GM23338 (cell line): ENCODE measurements at regions not wholly inside any gene's neighbourhood (a gene's known extent, or its start where the extent isn't known, plus 50 kb on each side); places are given as distances from the start of the nearest gene placed in this dataset.

Experiments
- ATAC-seq: fragments of 200-7000 bp; cut with Tn5 transposase; 3 replicates; pipeline ENCODE4 v1.9.1; 2020
- DNase-seq: peaks from one replicate; pipeline ENCODE4 v3.0.0-alpha.2; 2015; ENCODE audit warnings: low spot score
- H2AFZ ChIP-seq: fragments of 200-600 bp; sonication (generic); 2 replicates; pipeline ENCODE4 v1.8.0; 2016; ENCODE audit warnings: antibody characterized with exemption, mild to moderate bottlenecking, moderate library complexity
- H3F3A ChIP-seq: fragments of 200-600 bp; sonication (generic); replicated peaks from 2 replicates; pipeline ENCODE4 v1.8.0; 2017; ENCODE audit warnings: antibody characterized with exemption, mixed run types, low read depth
- H3K27ac ChIP-seq: fragments of 200-600 bp; sonication (generic); 2 replicates; pipeline ENCODE4 v1.6.1; 2016; ENCODE audit warnings: low read depth
- H3K27me3 ChIP-seq: fragments of 200-600 bp; sonication (generic); 2 replicates; pipeline ENCODE4 v1.8.0; 2016; ENCODE audit warnings: mild to moderate bottlenecking, mixed run types, moderate library complexity; ENCODE audit not compliant: insufficient read depth
- H3K36me3 ChIP-seq: fragments of 200-600 bp; sonication (generic); 2 replicates; pipeline ENCODE4 v1.8.0; 2016; ENCODE audit warnings: mild to moderate bottlenecking; ENCODE audit not compliant: insufficient read depth
- H3K4me1 ChIP-seq: fragments of 200-600 bp; sonication (generic); 2 replicates; pipeline ENCODE4 v1.8.0; 2016; ENCODE audit warnings: mild to moderate bottlenecking, moderate library complexity; ENCODE audit not compliant: insufficient read depth
- H3K4me2 ChIP-seq: fragments of 200-600 bp; sonication (generic); 2 replicates; pipeline ENCODE4 v1.7.1; 2017; ENCODE audit warnings: mixed run types
- H3K4me3 ChIP-seq: fragments of 200-600 bp; sonication (generic); 2 replicates; pipeline ENCODE4 v1.6.1; 2016; ENCODE audit warnings: mixed run types
- H3K79me2 ChIP-seq: fragments of 200-600 bp; sonication (generic); replicated peaks from 2 replicates; pipeline ENCODE4 v1.8.0; 2017; ENCODE audit warnings: mild to moderate bottlenecking; ENCODE audit not compliant: insufficient read depth
- H3K9me2 ChIP-seq: fragments of 200-600 bp; sonication (generic); 2 replicates; pipeline ENCODE4 v1.8.0; 2017; ENCODE audit not compliant: insufficient read depth
- H4K20me1 ChIP-seq: fragments of 200-600 bp; sonication (generic); replicated peaks from 2 replicates; pipeline ENCODE4 v1.8.0; 2017; ENCODE audit warnings: mild to moderate bottlenecking; ENCODE audit not compliant: insufficient read depth
- H3K27ac Mint-ChIP-seq: 2 replicates; pipeline ENCODE4 v1.8.0; 2020; ENCODE audit warnings: inconsistent platforms, mild to moderate bottlenecking, moderate library complexity, mixed read lengths
- H3K27me3 Mint-ChIP-seq: 3 replicates; pipeline ENCODE4 v1.8.0; 2022; ENCODE audit warnings: low read depth, mild to moderate bottlenecking, moderate library complexity, mixed read lengths, inconsistent platforms; ENCODE audit not compliant: insufficient read depth, poor library complexity
- H3K36me3 Mint-ChIP-seq: 3 replicates; pipeline ENCODE4 v1.8.0; 2021; ENCODE audit warnings: low read depth, mild to moderate bottlenecking, inconsistent platforms, moderate library complexity, mixed read lengths
- H3K4me1 Mint-ChIP-seq: 3 replicates; pipeline ENCODE4 v1.8.0; 2020; ENCODE audit warnings: mild to moderate bottlenecking, inconsistent platforms, mixed read lengths
- H3K4me3 Mint-ChIP-seq: 3 replicates; pipeline ENCODE4 v1.8.0; 2021; ENCODE audit warnings: moderate library complexity, mild to moderate bottlenecking, inconsistent platforms, mixed read lengths
- H3K9me3 Mint-ChIP-seq: 3 replicates; pipeline ENCODE4 v1.8.0; 2020; ENCODE audit warnings: moderate library complexity, mild to moderate bottlenecking, inconsistent platforms, mixed read lengths
- EZH2 ChIP-seq: fragments of 200-600 bp; sonication (generic); IDR thresholded peaks from one replicate; pipeline ENCODE4 v1.8.0; 2017; ENCODE audit warnings: antibody characterized with exemption, mild to moderate bottlenecking, low read depth; ENCODE audit not compliant: unreplicated experiment
- POLR2AphosphoS5 ChIP-seq: IDR thresholded peaks from 2 replicates; pipeline ENCODE4 v1.6.1; 2016; ENCODE audit warnings: antibody characterized with exemption, low read depth
- TF ChIP-seq, protein P1 (sequence below): fragments of 250-450 bp; sonication (Bioruptor Pico); IDR thresholded peaks from 2 replicates; pipeline ENCODE4 v1.5.0; 2020; ENCODE audit warnings: mild to moderate bottlenecking, moderate library complexity
- TF ChIP-seq, protein P2 (sequence below): IDR thresholded peaks from one replicate; pipeline ENCODE4 v1.6.1; 2018; ENCODE audit warnings: antibody characterized with exemption; ENCODE audit not compliant: unreplicated experiment
- TF ChIP-seq, protein P3 (sequence below): IDR thresholded peaks from 2 replicates; pipeline ENCODE4 v1.6.1; 2016; ENCODE audit warnings: antibody characterized with exemption

DNA sequence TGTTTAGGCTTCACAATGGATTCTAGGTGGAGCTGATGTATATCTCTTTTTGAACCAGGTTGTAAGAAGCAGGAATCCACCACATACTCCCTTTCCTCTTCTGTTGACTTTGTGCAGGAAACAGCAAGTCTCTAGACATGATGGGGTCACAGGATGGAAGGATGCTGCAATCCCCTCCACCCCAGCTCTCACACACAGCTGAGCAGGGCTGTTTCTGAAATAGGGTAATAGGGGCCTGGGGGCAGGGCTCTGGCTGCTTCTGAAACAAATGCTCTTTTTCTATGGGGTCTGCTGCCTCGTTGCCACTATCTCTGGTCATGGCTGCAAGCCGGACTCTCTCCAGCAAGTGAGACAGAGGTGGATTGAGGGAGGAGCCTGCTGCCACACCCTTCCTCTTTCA, 148.9 kb downstream of the SOX11 start (continued):
- TF ChIP-seq, protein P1, sequence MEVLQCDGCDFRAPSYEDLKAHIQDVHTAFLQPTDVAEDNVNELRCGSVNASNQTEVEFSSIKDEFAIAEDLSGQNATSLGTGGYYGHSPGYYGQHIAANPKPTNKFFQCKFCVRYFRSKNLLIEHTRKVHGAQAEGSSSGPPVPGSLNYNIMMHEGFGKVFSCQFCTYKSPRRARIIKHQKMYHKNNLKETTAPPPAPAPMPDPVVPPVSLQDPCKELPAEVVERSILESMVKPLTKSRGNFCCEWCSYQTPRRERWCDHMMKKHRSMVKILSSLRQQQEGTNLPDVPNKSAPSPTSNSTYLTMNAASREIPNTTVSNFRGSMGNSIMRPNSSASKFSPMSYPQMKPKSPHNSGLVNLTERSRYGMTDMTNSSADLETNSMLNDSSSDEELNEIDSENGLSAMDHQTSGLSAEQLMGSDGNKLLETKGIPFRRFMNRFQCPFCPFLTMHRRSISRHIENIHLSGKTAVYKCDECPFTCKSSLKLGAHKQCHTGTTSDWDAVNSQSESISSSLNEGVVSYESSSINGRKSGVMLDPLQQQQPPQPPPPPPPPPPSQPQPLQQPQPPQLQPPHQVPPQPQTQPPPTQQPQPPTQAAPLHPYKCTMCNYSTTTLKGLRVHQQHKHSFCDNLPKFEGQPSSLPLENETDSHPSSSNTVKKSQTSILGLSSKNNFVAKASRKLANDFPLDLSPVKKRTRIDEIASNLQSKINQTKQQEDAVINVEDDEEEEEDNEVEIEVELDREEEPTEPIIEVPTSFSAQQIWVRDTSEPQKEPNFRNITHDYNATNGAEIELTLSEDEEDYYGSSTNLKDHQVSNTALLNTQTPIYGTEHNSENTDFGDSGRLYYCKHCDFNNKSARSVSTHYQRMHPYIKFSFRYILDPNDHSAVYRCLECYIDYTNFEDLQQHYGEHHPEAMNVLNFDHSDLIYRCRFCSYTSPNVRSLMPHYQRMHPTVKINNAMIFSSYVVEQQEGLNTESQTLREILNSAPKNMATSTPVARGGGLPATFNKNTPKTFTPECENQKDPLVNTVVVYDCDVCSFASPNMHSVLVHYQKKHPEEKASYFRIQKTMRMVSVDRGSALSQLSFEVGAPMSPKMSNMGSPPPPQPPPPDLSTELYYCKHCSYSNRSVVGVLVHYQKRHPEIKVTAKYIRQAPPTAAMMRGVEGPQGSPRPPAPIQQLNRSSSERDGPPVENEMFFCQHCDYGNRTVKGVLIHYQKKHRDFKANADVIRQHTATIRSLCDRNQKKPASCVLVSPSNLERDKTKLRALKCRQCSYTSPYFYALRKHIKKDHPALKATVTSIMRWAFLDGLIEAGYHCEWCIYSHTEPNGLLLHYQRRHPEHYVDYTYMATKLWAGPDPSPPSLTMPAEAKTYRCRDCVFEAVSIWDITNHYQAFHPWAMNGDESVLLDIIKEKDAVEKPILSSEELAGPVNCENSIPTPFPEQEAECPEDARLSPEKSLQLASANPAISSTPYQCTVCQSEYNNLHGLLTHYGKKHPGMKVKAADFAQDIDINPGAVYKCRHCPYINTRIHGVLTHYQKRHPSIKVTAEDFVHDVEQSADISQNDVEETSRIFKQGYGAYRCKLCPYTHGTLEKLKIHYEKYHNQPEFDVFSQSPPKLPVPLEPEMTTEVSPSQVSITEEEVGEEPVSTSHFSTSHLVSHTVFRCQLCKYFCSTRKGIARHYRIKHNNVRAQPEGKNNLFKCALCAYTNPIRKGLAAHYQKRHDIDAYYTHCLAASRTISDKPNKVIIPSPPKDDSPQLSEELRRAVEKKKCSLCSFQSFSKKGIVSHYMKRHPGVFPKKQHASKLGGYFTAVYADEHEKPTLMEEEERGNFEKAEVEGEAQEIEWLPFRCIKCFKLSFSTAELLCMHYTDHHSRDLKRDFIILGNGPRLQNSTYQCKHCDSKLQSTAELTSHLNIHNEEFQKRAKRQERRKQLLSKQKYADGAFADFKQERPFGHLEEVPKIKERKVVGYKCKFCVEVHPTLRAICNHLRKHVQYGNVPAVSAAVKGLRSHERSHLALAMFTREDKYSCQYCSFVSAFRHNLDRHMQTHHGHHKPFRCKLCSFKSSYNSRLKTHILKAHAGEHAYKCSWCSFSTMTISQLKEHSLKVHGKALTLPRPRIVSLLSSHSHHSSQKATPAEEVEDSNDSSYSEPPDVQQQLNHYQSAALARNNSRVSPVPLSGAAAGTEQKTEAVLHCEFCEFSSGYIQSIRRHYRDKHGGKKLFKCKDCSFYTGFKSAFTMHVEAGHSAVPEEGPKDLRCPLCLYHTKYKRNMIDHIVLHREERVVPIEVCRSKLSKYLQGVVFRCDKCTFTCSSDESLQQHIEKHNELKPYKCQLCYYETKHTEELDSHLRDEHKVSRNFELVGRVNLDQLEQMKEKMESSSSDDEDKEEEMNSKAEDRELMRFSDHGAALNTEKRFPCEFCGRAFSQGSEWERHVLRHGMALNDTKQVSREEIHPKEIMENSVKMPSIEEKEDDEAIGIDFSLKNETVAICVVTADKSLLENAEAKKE: no peak

DNA sequence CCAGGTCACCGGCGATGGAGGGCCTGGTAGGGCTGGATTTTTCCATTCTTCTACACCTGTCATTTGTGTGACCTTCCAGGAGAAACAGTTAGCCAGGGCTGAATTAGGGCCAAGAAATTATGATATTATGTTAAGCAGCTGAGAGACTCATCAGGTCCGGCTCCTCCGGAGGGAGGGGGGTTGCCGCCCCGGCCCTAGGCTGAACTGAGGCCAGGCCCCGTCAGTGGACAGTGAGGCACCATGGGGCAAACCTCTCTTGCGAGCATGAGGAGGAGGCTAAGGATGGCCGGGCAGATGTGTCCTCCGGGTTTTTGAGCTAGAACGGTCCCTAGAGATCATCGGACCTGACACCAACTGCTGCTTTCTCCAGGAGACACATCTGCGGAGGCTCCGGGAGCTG, 150.1 kb downstream of the SOX11 start:
- no peak overlapping the region for H3K4me3 ChIP-seq
- H3K36me3 ChIP-seq: no peaks in the 10 kb centered on the region
- no peak overlapping the region for H3K4me2 ChIP-seq
- no peak for ATAC-seq
- H3F3A ChIP-seq: no peaks in the 10 kb centered on the region
- Mint-ChIP-seq H3K27me3 (peaks cover 4% of the 10 kb centered on the region), H3K4me1 (no peaks in the 10 kb centered on the region), H3K27ac (no peak overlapping the region), H3K4me3 (no peak overlapping the region), H3K36me3 (no peaks in the 10 kb centered on the region), H3K9me3 (peaks cover 3% of the 10 kb centered on the region)
- DNase-seq: no peak
- H3K9me2 ChIP-seq: no peaks in the 10 kb centered on the region
- no peaks in the 10 kb centered on the region for H4K20me1 ChIP-seq
- no peaks in the 10 kb centered on the region for H3K27me3 ChIP-seq
- no peaks in the 10 kb centered on the region for H3K79me2 ChIP-seq
- H3K4me1 ChIP-seq: no peaks in the 10 kb centered on the region
- no peak overlapping the region for H3K27ac ChIP-seq
- H2AFZ ChIP-seq: no peak overlapping the region
- no peak for TF ChIP-seq EZH2
- TF ChIP-seq, protein P2, sequence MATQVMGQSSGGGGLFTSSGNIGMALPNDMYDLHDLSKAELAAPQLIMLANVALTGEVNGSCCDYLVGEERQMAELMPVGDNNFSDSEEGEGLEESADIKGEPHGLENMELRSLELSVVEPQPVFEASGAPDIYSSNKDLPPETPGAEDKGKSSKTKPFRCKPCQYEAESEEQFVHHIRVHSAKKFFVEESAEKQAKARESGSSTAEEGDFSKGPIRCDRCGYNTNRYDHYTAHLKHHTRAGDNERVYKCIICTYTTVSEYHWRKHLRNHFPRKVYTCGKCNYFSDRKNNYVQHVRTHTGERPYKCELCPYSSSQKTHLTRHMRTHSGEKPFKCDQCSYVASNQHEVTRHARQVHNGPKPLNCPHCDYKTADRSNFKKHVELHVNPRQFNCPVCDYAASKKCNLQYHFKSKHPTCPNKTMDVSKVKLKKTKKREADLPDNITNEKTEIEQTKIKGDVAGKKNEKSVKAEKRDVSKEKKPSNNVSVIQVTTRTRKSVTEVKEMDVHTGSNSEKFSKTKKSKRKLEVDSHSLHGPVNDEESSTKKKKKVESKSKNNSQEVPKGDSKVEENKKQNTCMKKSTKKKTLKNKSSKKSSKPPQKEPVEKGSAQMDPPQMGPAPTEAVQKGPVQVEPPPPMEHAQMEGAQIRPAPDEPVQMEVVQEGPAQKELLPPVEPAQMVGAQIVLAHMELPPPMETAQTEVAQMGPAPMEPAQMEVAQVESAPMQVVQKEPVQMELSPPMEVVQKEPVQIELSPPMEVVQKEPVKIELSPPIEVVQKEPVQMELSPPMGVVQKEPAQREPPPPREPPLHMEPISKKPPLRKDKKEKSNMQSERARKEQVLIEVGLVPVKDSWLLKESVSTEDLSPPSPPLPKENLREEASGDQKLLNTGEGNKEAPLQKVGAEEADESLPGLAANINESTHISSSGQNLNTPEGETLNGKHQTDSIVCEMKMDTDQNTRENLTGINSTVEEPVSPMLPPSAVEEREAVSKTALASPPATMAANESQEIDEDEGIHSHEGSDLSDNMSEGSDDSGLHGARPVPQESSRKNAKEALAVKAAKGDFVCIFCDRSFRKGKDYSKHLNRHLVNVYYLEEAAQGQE: no peak
- TF ChIP-seq, protein P3, sequence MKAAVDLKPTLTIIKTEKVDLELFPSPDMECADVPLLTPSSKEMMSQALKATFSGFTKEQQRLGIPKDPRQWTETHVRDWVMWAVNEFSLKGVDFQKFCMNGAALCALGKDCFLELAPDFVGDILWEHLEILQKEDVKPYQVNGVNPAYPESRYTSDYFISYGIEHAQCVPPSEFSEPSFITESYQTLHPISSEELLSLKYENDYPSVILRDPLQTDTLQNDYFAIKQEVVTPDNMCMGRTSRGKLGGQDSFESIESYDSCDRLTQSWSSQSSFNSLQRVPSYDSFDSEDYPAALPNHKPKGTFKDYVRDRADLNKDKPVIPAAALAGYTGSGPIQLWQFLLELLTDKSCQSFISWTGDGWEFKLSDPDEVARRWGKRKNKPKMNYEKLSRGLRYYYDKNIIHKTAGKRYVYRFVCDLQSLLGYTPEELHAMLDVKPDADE: no peak
- no peak for TF ChIP-seq POLR2AphosphoS5
- TF ChIP-seq, protein P1: no peak
